ENCODE measurements at regions not wholly inside any gene's neighbourhood (a gene's known extent, or its start where the extent isn't known, plus 50 kb on each side); places are given as distances from the start of the nearest gene placed in this dataset.

DNA sequence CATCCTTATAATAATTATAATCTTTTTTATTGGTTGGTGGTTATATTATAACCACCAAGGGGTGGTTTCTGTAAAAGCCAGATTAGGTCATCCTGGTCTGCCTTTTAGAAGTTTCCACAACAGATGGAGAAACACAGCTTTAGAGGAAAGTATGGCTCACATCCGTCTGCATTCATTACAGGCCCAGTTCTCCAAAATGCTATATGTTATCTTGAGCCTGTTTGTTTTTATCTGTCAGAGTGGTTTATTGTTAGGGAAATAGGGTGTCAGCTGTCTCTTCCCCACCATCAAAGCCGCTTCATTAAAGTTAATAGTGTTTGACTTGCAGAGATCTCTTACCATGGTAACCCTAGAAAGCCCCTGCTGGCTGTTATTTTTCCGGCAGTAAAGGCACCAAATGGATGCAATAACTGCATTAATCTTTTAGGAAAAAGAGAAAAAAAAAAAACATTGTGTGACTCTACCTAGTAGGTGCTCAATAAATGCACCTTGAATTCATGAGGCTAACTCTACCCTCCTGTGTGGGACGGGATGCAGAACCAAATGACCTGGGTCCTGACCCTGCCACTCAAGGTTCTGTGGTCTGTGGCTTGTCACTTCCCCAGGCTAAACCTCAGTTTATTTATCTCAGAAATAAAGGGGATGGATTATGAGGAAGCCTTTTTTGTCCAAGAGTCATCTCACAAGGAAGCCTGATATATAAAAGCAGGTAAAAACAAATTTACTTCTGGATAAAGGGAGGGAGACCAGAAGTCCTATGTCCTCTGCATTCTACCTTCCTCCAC, 118.3 kb downstream of the WT1 start:
- DNase-seq (ENCODE audit: low spot score), result no peak

DNA sequence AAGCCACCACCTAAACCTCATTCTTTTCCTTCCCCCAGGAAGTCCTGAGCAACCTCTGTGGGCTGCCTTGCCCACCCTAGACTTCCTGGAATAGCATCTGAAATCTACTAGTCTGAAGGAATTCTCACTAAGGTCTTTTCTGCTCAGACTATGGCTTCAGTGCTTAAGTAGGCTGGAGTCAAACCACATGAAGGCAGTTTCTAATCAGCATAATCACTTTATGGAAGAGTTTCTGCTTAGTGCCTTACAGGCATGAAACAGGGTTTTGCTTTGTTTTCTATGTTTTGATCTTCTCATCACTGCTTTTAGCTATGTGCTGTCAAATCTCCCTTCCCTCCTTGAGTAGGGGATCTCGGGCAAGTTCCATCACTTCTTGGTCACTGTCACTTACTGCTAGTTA, 117.7 kb downstream of the WT1 start:
- no peak for DNase-seq (ENCODE audit: low spot score)

DNA sequence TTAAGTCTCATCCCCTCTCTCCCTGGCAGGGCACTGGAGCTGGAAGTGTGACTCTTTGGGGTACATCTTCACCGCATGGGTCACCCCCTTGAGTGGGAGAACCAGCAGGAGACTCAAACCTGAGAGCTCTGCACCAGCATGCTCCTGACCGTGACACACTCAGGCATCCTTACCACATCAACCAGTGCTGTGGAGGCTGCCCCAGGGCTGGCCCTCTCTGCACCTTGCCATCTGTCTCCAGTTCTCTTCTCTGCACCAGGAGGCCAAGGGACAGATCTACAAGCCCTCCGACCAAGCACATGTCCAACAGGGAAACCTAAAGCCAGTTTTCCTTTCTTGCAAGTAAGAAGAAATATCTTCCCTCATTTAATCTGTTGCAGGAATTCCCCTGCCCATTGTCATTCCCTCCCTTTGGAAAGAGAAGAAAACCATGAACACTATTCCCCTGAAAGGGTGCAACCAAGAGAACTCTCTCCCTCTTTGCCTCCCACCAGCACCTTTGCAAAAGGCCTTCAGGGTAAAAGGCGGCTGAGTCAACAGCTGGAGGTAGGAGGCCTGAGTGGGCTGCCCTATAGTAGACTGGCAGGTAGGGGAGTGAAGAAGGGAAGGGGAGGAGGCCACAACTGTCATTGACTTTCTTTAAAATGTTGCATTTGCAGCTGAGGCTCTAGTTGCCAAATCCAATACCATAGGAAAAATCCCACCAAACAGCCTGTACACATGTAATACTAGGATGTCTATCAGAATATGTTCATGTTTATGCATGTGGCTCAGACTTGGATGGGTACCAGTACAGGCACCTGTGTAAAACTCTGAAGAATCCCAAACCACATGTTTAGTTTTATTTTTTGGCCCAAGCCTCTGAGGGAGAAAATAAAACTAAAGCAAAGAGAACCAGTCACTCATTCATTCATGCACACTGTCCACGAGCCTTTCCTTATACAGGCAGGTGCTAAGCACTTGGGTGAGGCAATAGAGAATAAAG, 117.0 kb downstream of the WT1 start:
- DNase-seq (ENCODE audit: low spot score), result no peak

DNA sequence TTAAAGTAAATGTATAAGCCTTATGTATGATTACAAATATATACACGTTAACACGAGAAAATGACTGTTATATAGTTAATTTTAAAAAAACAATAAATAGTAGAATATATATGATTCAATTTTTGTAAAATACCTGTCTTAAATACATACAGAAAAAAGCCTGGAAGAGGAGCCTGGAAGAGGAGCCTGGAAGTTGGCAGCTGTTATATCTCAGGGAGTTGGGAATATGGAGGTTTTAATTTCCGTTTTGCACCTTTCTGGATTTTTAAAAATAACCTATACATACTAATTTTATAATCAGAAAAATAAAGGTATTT, 111.6 kb downstream of the WT1 start:
- no peak for DNase-seq (ENCODE audit: low spot score)

DNA sequence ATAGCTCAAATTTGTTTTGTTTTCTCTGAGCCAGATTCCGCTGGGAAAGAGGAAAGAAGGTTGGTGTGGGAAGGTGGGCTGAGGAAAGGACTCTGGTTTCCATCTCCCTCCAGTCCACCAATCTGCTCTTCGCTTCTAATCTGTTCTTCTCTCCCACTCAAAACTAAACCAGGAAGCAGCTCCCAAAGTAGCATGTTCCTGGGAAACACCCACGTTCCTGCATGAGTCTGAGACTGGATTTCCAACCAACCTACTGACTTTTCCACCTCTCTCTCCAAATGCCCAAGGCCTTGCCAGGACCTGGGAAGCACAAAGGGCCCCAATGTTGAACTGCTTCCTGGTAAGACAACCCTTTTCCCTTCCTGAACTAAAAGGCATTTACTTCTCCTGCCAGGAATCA, 110.2 kb downstream of the WT1 start:
- no peak for DNase-seq (ENCODE audit: low spot score)

DNA sequence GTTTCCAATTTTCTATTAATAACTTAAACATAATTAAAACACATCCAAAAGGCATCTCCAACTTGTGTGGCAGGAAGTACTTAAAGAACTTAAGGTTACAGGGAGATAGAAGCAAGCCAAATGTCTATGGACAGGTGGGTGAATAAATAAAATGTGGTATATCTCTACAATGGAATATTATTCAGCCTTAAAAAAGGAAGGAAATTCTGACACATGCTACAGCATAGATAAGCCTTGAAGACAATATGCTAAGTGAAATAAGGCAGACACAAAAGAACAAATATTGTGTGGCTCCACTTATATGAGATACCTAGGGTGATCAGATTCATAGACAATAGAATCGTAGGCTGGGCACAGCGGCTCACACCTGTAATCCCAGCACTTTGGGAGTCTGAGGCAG, 109.6 kb downstream of the WT1 start:
- no peak for DNase-seq (ENCODE audit: low spot score)

DNA sequence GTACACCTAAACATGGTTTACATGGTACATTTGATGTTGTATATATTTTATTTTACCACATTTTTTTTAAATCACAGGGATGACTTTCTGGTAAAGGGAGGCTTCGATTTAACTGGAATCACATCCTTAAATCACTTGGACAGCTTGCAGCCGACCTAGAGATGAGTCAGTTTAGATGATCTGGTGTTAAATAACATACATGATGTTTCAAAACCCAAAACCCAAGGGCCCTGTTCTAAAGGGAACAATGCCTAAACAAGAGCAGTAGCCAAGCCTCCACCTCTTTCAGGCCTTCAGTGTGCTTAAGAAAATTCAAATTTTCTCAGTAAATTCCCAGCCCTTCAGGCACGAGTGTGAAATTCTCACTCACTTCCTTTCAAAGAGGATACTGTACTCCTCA, 108.8 kb downstream of the WT1 start:
- DNase-seq (ENCODE audit: low spot score), result no peak

DNA sequence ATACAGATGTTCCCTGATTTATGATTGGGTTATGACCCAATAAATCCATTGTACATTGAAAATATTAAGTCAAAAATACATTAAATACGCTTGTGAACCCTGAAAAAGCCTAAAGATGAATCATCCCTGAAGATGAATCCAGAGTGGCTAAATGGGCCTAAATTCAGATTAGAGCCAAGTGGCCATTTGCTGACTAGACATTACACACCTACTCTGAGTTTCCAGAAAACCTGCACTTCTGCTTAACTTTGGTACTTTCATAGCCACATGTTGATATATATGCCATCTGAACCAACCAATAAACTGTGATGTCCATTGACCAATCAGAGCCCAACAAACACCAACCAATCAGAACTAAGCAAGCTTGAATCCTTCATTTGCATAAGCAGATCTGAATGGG, 106.9 kb downstream of the WT1 start:
- no peak for DNase-seq (ENCODE audit: low spot score)

DNA sequence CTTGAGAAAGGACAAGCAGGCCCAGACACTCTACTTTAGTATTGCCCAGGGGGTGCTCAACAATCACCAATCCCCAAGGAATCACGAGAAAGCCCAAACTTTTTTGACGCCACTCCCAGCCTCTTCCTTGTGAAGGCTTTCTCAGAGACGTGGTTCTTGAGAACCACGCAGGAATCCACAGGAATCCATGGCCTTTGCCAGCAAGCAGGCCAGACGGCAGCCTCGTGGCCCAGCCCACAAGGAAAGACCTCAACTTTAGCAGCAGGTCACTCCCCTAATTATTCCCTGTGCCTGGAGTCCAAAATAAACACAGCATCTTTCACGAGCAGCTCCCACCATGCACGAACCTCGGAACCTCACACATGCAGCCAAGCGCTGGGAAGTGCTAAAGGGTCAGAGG, 104.2 kb downstream of the WT1 start:
- DNase-seq (ENCODE audit: low spot score), result no peak

DNA sequence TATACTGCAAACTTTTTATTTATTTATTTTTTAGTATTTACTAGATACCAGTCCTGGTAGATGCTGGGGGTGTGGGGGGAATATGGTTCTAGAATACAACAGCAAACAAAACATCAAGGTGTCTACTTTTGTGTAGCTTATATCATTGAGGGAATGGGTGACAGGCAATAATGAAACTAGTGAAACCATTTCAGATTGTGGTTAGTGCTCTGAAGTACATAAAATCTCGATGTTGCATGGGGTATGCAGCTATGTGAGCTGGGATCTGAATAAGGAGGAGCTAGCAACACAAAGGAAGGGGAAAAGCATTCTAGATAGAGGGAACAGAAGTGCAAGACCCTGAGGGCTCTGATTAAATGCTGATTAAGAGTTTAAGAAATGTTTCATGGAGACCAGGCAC, 103.5 kb downstream of the WT1 start:
- no peak for DNase-seq (ENCODE audit: low spot score)

DNA sequence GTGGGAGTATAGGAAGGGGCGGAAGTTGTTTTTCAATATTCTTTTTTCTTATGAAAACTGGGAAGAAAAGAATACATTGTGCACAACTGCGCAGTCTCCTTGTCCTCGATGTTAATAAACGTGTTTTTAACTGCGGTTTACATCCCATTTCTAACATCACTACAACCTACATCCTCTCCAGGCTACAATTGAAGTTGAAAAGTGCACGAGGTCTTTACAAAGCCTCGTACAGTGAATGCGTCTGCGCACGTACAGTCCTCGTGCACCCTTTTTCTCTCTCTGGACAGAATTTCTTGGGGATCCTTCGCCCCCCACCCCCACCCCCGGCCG, 102.4 kb downstream of the WT1 start:
- no peak for DNase-seq (ENCODE audit: low spot score)

DNA sequence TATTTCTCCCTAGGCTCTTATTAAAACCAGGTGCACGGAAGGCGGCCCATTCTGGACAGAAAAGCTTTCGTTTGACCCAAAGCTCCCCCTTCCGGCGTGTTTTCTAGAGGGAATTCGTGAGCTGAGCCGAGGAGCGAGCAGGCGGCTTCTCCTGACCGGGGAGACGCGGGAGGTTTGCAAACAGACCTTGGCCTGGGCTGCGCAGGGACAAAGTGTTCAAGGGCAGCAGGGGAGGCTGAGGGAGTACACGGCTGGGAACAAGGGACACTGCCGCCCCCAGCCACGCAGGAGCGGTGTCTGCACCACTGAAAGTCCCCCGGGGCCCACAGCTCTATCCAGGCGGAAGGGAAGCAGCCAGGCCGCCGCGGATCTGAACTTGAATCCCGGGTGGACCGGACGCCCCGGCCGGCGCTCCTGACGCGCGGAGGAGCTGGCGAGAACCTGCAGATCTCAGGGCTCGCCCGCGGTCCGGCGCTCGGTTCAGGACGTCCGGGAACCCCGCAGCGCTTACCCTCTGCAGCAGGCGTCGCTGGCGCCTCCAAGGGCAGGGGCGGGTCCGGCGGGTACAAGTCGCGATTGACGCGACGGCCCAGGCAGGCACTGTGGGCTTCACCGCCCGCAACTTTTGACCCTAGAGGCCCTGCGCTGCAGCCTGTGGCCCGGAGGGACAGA, 101.9 kb downstream of the WT1 start:
- no peak for DNase-seq (ENCODE audit: low spot score)

DNA sequence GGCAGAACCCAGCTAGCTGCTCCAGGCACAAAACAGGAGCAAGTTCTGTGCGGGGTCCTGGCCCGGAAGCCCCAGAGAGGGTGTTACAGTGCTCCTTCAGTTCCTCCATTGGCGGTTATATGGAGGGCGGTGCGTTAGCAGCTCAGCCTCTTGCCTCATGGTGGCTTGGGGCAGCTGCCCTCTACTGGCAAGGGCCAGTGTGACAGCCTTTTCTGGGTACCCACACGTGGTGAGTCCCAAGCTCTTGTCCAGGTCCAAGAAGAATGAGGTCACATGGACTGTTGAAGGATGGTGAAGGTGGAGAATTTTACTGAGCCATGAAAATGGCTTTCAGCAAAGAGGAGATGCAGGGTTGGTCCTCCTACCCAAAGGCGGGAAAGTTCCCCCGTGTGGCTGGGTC, 100.5 kb downstream of the WT1 start:
- no peak for DNase-seq (ENCODE audit: low spot score)
